ENCODE measurements at regions not wholly inside any gene's neighbourhood (a gene's known extent, or its start where the extent isn't known, plus 50 kb on each side); places are given as distances from the start of the nearest gene placed in this dataset.

DNA sequence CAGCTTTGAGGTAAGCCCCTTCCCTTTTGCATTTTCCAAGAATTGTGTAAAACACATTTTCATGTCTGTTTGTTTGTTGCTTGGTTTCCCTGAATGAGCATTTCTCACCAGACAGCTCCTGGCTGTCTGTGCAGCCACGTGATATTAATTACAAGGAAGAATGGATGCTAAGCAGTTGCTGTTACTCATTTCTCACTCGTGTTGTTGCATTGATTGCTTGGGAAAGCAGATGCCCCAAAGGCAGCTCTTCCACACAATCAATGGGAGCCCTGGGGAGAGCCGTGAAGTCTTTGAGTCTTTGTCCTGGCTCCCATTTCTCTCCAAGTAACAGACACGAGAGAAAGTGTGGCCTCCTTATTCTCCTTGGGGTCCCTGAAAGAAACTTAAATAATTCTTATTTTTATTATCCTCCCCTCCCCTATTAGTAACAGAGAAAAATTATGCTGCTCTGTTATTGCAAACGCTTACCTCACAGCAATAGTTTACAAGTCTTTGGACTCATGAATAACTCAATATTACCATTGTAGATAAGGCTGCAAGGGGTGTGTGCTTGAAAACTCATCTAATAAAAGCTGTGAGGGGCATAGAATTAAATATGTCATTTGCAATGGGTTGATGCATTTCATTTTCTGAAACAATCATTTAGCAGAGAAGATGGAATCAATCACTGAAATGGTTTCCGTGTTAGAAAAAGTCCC lies 127.7 kb upstream of the CAMK1G start:
- TF ChIP-seq, protein P1, sequence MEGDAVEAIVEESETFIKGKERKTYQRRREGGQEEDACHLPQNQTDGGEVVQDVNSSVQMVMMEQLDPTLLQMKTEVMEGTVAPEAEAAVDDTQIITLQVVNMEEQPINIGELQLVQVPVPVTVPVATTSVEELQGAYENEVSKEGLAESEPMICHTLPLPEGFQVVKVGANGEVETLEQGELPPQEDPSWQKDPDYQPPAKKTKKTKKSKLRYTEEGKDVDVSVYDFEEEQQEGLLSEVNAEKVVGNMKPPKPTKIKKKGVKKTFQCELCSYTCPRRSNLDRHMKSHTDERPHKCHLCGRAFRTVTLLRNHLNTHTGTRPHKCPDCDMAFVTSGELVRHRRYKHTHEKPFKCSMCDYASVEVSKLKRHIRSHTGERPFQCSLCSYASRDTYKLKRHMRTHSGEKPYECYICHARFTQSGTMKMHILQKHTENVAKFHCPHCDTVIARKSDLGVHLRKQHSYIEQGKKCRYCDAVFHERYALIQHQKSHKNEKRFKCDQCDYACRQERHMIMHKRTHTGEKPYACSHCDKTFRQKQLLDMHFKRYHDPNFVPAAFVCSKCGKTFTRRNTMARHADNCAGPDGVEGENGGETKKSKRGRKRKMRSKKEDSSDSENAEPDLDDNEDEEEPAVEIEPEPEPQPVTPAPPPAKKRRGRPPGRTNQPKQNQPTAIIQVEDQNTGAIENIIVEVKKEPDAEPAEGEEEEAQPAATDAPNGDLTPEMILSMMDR (IDR thresholded peaks at IDR 0.05; ENCODE audit: control insufficient read depth, insufficient read depth, low read depth, low read length, missing control alignments) = no peak

GRCh38 chr1:209456878-209457277 lies 126.6 kb upstream of the CAMK1G start:
- TF ChIP-seq, protein P1 (IDR thresholded peaks at IDR 0.05; ENCODE audit: control insufficient read depth, insufficient read depth, low read depth, low read length, missing control alignments) = no peak
- H3K4me3 ChIP-seq (ENCODE audit: control insufficient read depth, low read depth, low read length) = no peak overlapping the region
- no peak for DNase-seq (ENCODE audit: low read depth)

More for the DNA sequence above, 127.7 kb upstream of the CAMK1G start:
- H3K4me3 ChIP-seq (ENCODE audit: control insufficient read depth, low read depth, low read length) = no peak overlapping the region
- DNase-seq (ENCODE audit: low read depth) = no peak

GRCh38 chr1:209457401-209458125 lies 126.0 kb upstream of the CAMK1G start:
- DNase-seq (ENCODE audit: low read depth) = no peak
- TF ChIP-seq, protein P1 (IDR thresholded peaks at IDR 0.05; ENCODE audit: control insufficient read depth, insufficient read depth, low read depth, low read length, missing control alignments) = no peak

DNA sequence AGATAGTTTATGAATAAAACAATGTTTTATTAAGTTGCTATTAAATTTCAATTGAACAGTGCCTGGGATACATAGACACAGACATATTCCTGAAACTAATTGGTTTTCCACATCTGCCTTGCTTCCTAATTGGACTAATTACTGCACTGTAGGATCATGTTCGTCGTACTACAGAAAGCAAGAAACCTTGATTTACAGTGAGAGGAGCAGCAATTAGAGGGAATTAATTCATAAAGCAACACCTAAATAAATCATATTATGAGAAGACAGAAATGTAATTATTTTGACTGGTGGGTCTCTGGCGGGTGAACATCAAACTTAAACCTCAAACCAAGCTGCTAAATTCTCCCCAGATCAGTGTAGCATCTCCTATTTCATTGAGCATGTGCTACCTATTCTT lies 124.6 kb upstream of the CAMK1G start:
- no peak overlapping the region for H3K4me3 ChIP-seq (ENCODE audit: control insufficient read depth, low read depth, low read length)
- TF ChIP-seq, protein P1 (IDR thresholded peaks at IDR 0.05; ENCODE audit: control insufficient read depth, insufficient read depth, low read depth, low read length, missing control alignments) = no peak
- no peak for DNase-seq (ENCODE audit: low read depth)

More at GRCh38 chr1:209457401-209458125, 126.0 kb upstream of the CAMK1G start:
- H3K4me3 ChIP-seq (ENCODE audit: control insufficient read depth, low read depth, low read length) = no peak overlapping the region

- DNase-seq (ENCODE audit: low read depth) = no peak
- H3K4me3 ChIP-seq (ENCODE audit: control insufficient read depth, low read depth, low read length) = no peak overlapping the region
- TF ChIP-seq, protein P1 (IDR thresholded peaks at IDR 0.05; ENCODE audit: control insufficient read depth, insufficient read depth, low read depth, low read length, missing control alignments) = no peak
Measured at GRCh38 chr1:209461168-209461567, 122.3 kb upstream of the CAMK1G start.

- H3K4me3 ChIP-seq (ENCODE audit: control insufficient read depth, low read depth, low read length) = no peak overlapping the region
- TF ChIP-seq, protein P1 (IDR thresholded peaks at IDR 0.05; ENCODE audit: control insufficient read depth, insufficient read depth, low read depth, low read length, missing control alignments) = no peak
- no peak for DNase-seq (ENCODE audit: low read depth)
Measured at GRCh38 chr1:209462433-209462832, 121.1 kb upstream of the CAMK1G start.

All from AG09309 (cell line).